GM12875 (cell line): ENCODE measurements at regions not wholly inside any gene's neighbourhood (a gene's known extent, or its start where the extent isn't known, plus 50 kb on each side); places are given as distances from the start of the nearest gene placed in this dataset.
"Not testable (repeated sequence)": the region's sequence is repeated elsewhere in the genome, so short reads cannot be mapped to it uniquely, and the experiment has no call there.

Experiments used
- H3K4me3 ChIP-seq: one replicate; pipeline ENCODE4 v1.5.1; 2011; ENCODE audit warnings: low read depth, low read length, control low read depth
- TF ChIP-seq, protein P1 (sequence below): IDR thresholded peaks from 2 replicates; pipeline ENCODE4 v1.5.1; 2011; ENCODE audit warnings: low read depth, mild to moderate bottlenecking, control low read depth, inconsistent platforms, low read length, moderate library complexity, borderline replicate concordance; ENCODE audit not compliant: insufficient read depth

DNA sequence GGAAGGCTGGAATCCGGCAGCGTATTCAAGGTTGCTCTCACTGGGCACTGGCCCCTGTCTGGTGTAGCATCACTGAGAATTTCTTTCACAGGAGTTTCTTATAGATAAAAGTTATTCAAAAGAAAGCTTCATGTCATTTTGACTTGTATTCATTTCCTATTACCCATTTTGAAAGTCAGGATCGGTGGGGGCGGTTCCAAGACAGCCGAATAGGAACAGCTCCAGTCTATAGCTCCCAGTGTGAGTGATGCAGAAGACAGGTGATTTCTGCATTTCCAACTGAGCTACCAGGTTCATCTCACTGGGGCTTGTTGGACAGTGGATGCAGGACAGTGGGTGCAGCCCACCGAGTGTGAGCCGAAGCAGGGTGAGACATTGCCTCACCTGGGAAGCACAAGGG lies 51.5 kb upstream of the CDC42EP3 start:
- not testable (repeated sequence) for H3K4me3 ChIP-seq

DNA sequence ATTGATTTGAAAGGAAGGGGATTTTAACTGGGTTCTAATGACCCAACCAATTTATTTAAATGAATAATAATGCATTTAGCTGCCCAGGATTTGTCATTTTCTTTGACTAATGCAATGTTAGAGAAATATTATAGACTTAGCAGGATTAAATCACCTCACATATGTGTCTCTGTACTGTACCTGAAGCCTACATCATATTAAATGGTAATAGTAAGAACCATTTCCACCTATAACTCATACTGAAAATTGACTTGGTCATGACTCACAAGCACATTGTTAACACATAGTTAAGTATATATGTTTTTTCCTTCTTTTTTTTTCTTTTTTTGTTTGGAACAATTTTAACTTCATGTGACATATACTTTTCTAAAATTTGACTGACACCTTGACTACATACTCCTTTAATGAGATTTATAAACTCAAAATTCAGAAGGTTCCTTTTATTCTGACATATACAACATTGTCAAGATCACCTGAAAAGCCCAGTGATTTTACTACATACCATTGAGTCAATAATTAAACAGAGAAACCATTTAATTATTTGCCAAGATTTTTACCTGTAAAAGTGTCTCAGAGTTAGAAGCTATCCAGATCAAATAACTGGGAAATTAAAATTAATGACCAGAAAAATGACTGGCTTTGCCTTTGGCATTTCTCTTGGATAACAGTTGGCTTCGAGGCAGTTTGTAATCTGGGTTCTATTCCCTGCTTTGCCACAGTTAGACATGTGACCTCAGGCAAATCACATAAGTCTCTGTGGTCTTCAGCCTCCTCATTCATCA lies 58.8 kb upstream of the CDC42EP3 start:
- no peak overlapping the region for H3K4me3 ChIP-seq
- TF ChIP-seq, protein P1, sequence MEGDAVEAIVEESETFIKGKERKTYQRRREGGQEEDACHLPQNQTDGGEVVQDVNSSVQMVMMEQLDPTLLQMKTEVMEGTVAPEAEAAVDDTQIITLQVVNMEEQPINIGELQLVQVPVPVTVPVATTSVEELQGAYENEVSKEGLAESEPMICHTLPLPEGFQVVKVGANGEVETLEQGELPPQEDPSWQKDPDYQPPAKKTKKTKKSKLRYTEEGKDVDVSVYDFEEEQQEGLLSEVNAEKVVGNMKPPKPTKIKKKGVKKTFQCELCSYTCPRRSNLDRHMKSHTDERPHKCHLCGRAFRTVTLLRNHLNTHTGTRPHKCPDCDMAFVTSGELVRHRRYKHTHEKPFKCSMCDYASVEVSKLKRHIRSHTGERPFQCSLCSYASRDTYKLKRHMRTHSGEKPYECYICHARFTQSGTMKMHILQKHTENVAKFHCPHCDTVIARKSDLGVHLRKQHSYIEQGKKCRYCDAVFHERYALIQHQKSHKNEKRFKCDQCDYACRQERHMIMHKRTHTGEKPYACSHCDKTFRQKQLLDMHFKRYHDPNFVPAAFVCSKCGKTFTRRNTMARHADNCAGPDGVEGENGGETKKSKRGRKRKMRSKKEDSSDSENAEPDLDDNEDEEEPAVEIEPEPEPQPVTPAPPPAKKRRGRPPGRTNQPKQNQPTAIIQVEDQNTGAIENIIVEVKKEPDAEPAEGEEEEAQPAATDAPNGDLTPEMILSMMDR = no peak

DNA sequence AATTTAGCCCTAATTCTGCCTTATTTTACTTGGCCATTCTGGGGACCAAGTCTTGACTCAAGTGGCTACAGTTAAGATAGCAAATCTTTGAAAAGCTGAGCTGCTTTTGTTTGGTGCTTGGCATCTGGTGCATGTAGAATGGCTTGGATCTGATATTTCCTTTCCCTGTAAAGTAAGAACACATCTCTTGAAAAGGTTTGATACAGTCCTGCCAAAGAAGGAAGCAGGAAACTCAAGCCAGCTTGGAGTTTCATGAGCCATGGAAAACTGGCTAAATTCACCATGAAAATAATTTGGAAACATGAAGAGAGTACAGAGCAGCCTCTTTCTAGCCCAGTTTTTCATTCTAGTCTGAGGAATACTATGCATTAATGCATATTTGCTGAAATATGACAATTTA lies 61.0 kb upstream of the CDC42EP3 start:
- not testable (repeated sequence) for H3K4me3 ChIP-seq

DNA sequence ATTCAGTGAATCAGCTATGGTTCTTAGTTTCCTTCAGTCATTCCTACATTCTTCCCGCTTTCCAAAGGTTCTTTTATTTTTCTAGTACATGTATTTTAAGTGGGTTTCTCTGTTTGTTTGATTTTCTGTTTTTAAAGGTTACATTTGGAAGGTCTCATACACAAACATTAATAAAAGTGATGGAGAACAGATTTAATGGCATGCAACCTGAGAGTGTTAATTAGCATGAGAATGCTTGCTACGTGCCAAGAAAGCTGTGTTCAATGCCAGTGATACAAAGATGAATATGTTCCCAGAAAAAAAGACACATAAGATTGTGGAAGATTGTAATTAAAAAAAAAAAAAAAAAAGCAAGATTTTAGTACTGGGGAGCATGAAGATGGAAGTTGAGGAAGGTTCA lies 61.8 kb upstream of the CDC42EP3 start:
- H3K4me3 ChIP-seq = no peak overlapping the region
- TF ChIP-seq, protein P1 = no peak

DNA sequence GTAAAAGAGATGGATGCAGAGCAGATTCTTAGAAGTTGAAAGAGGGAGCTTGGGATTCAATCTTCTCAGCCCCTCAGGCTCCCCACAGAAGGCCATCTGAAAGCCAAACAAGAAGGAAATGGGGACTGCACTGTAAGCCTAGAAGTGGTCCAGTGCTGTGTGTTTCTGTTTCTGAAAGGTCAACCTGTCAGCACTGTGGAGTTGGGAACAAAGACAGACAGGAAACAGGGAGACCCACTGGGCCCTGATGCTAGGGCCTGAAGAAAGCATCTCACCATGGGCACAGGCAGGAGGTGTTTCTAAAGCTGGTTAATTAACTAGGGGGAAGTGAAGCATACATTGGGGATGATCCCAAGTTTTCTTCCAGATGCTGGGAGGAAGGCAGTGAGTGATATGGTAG lies 62.5 kb upstream of the CDC42EP3 start:
- H3K4me3 ChIP-seq = not testable (repeated sequence)

DNA sequence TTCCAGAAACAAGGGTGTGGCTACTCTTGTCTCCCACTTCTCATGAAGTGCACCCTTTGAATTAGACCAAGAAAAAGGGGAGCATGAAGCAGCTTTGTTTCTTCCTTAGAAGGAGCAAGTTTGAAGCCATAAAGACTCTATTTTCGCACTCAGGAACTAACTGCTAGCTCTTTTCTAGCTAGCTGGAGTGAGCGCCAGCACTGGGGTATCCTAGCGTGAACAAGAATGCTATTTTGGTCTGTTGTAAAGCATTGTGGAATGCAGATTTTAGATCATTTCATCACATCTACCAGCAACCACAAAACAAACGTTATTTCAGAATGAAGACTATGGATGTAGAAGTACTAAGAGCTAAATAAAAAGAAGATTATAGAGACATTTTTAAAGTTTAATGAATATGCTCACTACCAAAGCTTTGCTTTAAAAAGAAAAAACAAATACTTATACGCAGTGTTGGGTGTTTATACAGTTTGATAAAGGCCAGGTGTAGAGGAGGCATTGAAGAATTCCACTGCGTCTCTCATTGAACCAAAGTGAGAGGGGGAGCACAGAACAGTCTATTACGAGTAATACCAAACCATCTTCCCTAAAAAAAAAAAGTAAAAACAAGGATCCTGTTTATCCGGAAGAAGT lies 63.6 kb upstream of the CDC42EP3 start:
- not testable (repeated sequence) for H3K4me3 ChIP-seq

DNA sequence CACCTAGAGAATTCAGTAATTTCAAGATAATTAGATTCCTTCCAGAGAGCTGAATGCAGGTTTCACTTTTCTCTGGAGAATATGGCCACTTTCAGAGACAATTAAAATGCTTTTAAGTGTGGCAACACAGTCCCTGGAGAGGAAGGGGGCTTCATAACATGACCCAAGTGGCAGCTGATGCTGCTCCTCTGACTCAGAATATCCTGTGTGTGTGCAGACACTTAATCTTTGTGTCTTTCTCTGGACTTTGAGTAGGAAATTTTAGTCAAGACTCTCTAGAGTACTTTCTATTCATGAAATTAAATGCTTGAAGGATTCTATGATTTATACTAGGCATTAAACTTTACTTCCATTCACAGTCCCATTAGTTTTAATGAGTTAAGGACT lies 64.1 kb upstream of the CDC42EP3 start:
- H3K4me3 ChIP-seq = not testable (repeated sequence)

DNA sequence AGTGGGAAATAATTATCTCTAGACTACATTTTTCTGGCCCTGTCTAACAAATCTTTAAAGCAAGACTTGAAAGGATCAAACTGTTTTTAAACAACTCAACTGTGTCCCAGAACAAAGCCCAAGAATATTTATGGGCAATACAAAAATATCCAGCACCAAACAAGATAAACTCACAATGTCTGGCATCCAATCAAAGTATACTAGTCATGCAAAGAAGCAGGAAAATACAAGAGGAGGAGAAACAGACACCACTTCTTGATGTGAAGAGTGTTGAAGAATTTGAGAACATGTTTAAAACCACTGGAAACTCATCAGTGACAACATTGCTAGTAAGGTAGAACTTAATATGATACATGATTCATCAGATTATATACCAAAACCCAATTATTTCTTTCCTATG lies 66.1 kb upstream of the CDC42EP3 start:
- TF ChIP-seq, protein P1 = no peak
- H3K4me3 ChIP-seq = no peak overlapping the region

DNA sequence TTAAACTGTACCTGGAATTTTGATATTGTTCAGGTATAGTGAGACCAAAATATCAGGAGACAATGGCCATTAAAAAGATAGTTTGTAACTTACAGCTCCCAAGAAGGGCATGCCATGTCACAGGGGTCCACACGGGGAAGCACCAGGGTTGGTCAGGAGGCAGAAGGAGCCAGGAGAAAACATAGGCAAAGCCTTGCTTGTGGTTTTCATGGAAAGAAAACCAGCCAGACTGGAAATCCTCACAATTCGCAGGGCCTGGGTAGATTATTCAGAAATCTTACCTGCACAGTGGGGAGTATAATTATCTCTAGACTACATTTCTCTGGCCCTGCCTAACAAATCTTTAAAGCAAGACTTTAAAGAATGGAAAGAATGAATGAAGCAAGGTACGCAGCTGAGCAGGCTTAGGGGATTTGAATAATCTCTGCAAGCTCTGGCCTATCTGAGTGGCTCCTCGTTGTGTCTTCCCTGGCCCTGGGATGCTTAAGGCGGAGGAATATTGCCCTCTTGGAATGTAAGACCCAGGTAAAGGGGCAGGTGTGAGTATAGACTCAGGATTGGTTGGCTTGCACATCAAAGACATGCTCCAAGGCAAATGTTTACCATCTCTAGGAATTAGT lies 66.9 kb upstream of the CDC42EP3 start:
- TF ChIP-seq, protein P1 = no peak
- no peak overlapping the region for H3K4me3 ChIP-seq

DNA sequence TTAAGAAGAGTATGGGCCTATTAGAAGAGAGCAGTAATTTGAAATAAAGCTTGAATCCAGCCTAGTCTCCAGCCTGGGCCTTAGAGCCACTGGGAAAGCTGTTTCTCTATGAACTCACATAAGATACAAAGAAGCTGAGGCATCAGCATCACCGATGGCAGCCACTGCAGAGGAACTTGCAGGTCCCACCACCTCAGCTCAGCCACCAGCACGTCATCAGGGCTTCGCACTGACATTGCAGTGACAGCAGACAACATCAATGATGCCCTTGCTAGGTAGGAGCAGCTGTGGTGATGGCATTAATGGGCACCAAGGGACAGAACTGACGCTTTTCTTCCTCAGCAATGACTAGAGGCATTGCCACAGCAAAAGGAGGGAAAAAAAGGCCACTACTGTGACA lies 67.7 kb upstream of the CDC42EP3 start:
- H3K4me3 ChIP-seq = no peak overlapping the region
- TF ChIP-seq, protein P1 = no peak
